GM23338 (cell line): ENCODE measurements at regions not wholly inside any gene's neighbourhood (a gene's known extent, or its start where the extent isn't known, plus 50 kb on each side); places are given as distances from the start of the nearest gene placed in this dataset.

Experiments
- ATAC-seq: fragments of 200-7000 bp; cut with Tn5 transposase; 3 replicates; pipeline ENCODE4 v1.9.1; 2020
- DNase-seq: peaks from one replicate; pipeline ENCODE4 v3.0.0-alpha.2; 2015; ENCODE audit warnings: low spot score
- H2AFZ ChIP-seq: fragments of 200-600 bp; sonication (generic); 2 replicates; pipeline ENCODE4 v1.8.0; 2016; ENCODE audit warnings: antibody characterized with exemption, mild to moderate bottlenecking, moderate library complexity
- H3F3A ChIP-seq: fragments of 200-600 bp; sonication (generic); replicated peaks from 2 replicates; pipeline ENCODE4 v1.8.0; 2017; ENCODE audit warnings: antibody characterized with exemption, mixed run types, low read depth
- H3K27ac ChIP-seq: fragments of 200-600 bp; sonication (generic); 2 replicates; pipeline ENCODE4 v1.6.1; 2016; ENCODE audit warnings: low read depth
- H3K27me3 ChIP-seq: fragments of 200-600 bp; sonication (generic); 2 replicates; pipeline ENCODE4 v1.8.0; 2016; ENCODE audit warnings: mild to moderate bottlenecking, mixed run types, moderate library complexity; ENCODE audit not compliant: insufficient read depth
- H3K36me3 ChIP-seq: fragments of 200-600 bp; sonication (generic); 2 replicates; pipeline ENCODE4 v1.8.0; 2016; ENCODE audit warnings: mild to moderate bottlenecking; ENCODE audit not compliant: insufficient read depth
- H3K4me1 ChIP-seq: fragments of 200-600 bp; sonication (generic); 2 replicates; pipeline ENCODE4 v1.8.0; 2016; ENCODE audit warnings: mild to moderate bottlenecking, moderate library complexity; ENCODE audit not compliant: insufficient read depth
- H3K4me2 ChIP-seq: fragments of 200-600 bp; sonication (generic); 2 replicates; pipeline ENCODE4 v1.7.1; 2017; ENCODE audit warnings: mixed run types
- H3K4me3 ChIP-seq: fragments of 200-600 bp; sonication (generic); 2 replicates; pipeline ENCODE4 v1.6.1; 2016; ENCODE audit warnings: mixed run types
- H3K79me2 ChIP-seq: fragments of 200-600 bp; sonication (generic); replicated peaks from 2 replicates; pipeline ENCODE4 v1.8.0; 2017; ENCODE audit warnings: mild to moderate bottlenecking; ENCODE audit not compliant: insufficient read depth
- H3K9me2 ChIP-seq: fragments of 200-600 bp; sonication (generic); 2 replicates; pipeline ENCODE4 v1.8.0; 2017; ENCODE audit not compliant: insufficient read depth
- H4K20me1 ChIP-seq: fragments of 200-600 bp; sonication (generic); replicated peaks from 2 replicates; pipeline ENCODE4 v1.8.0; 2017; ENCODE audit warnings: mild to moderate bottlenecking; ENCODE audit not compliant: insufficient read depth
- H3K27ac Mint-ChIP-seq: 2 replicates; pipeline ENCODE4 v1.8.0; 2020; ENCODE audit warnings: inconsistent platforms, mild to moderate bottlenecking, moderate library complexity, mixed read lengths
- H3K27me3 Mint-ChIP-seq: 3 replicates; pipeline ENCODE4 v1.8.0; 2022; ENCODE audit warnings: low read depth, mild to moderate bottlenecking, moderate library complexity, mixed read lengths, inconsistent platforms; ENCODE audit not compliant: insufficient read depth, poor library complexity
- H3K36me3 Mint-ChIP-seq: 3 replicates; pipeline ENCODE4 v1.8.0; 2021; ENCODE audit warnings: low read depth, mild to moderate bottlenecking, inconsistent platforms, moderate library complexity, mixed read lengths
- H3K4me1 Mint-ChIP-seq: 3 replicates; pipeline ENCODE4 v1.8.0; 2020; ENCODE audit warnings: mild to moderate bottlenecking, inconsistent platforms, mixed read lengths
- H3K4me3 Mint-ChIP-seq: 3 replicates; pipeline ENCODE4 v1.8.0; 2021; ENCODE audit warnings: moderate library complexity, mild to moderate bottlenecking, inconsistent platforms, mixed read lengths
- H3K9me3 Mint-ChIP-seq: 3 replicates; pipeline ENCODE4 v1.8.0; 2020; ENCODE audit warnings: moderate library complexity, mild to moderate bottlenecking, inconsistent platforms, mixed read lengths
- ETS1 ChIP-seq: IDR thresholded peaks from 2 replicates; pipeline ENCODE4 v1.6.1; 2016; ENCODE audit warnings: antibody characterized with exemption
- EZH2 ChIP-seq: fragments of 200-600 bp; sonication (generic); IDR thresholded peaks from one replicate; pipeline ENCODE4 v1.8.0; 2017; ENCODE audit warnings: antibody characterized with exemption, mild to moderate bottlenecking, low read depth; ENCODE audit not compliant: unreplicated experiment
- EZH2phosphoT487 ChIP-seq: fragments of 200-600 bp; sonication (generic); IDR thresholded peaks from one replicate; pipeline ENCODE4 v1.8.1; 2018; ENCODE audit warnings: antibody characterized with exemption; ENCODE audit not compliant: unreplicated experiment
- JUNB ChIP-seq: IDR thresholded peaks from one replicate; pipeline ENCODE4 v1.6.1; 2016; ENCODE audit warnings: antibody characterized with exemption; ENCODE audit not compliant: unreplicated experiment
- NANOG ChIP-seq: IDR thresholded peaks from 2 replicates; pipeline ENCODE4 v1.6.1; 2016; ENCODE audit warnings: antibody characterized with exemption, borderline replicate concordance
- POLR2AphosphoS5 ChIP-seq: IDR thresholded peaks from 2 replicates; pipeline ENCODE4 v1.6.1; 2016; ENCODE audit warnings: antibody characterized with exemption, low read depth
- REST ChIP-seq: IDR thresholded peaks from one replicate; pipeline ENCODE4 v1.6.1; 2018; ENCODE audit warnings: antibody characterized with exemption; ENCODE audit not compliant: unreplicated experiment
- STAT1 ChIP-seq: IDR thresholded peaks from one replicate; pipeline ENCODE4 v1.6.1; 2016; ENCODE audit warnings: antibody characterized with exemption; ENCODE audit not compliant: unreplicated experiment
- ZNF114 ChIP-seq: fragments of 250-450 bp; sonication (Bioruptor Pico); IDR thresholded peaks from 2 replicates; pipeline ENCODE4 v1.5.0; 2020; ENCODE audit warnings: mild to moderate bottlenecking, moderate library complexity
- ZNF331 ChIP-seq: fragments of 250-450 bp; sonication (Bioruptor Pico); IDR thresholded peaks from 2 replicates; pipeline ENCODE4 v1.5.0; 2020; ENCODE audit warnings: low read depth, mild to moderate bottlenecking, moderate library complexity
- ZNF462 ChIP-seq: fragments of 250-450 bp; sonication (Bioruptor Pico); IDR thresholded peaks from 2 replicates; pipeline ENCODE4 v1.5.0; 2020; ENCODE audit warnings: mild to moderate bottlenecking, moderate library complexity

- no peak for TF ChIP-seq ZNF331
- TF ChIP-seq JUNB = no peak
- TF ChIP-seq ZNF114 (CRISPR knock-in tag) = no peak
- TF ChIP-seq REST = no peak
Observed at GRCh38 chr1:199914546-199914945, 113.0 kb upstream of the NR5A2 start (continued).

- no peaks in the 10 kb centered on the region for H3K4me1 ChIP-seq
- H4K20me1 ChIP-seq = no peaks in the 10 kb centered on the region
- Mint-ChIP-seq H3K4me3 (no peak overlapping the region), H3K36me3 (no peaks in the 10 kb centered on the region), H3K27ac (no peak overlapping the region), H3K4me1 (no peaks in the 10 kb centered on the region; the same call in 2 of the 3 replicates), H3K27me3 (no peaks in the 10 kb centered on the region), H3K9me3 (no peaks in the 10 kb centered on the region; the same call in 2 of the 3 replicates)
- H3K79me2 ChIP-seq = no peaks in the 10 kb centered on the region
- H3K27me3 ChIP-seq = no peaks in the 10 kb centered on the region
- H3K27ac ChIP-seq = no peak overlapping the region
- no peaks in the 10 kb centered on the region for H3K9me2 ChIP-seq
- no peak overlapping the region for H3K4me3 ChIP-seq
- no peak overlapping the region; the same call in 1 of the 2 replicates for H2AFZ ChIP-seq
- DNase-seq = no peak
- H3K36me3 ChIP-seq = no peaks in the 10 kb centered on the region
- H3F3A ChIP-seq = no peaks in the 10 kb centered on the region
- ATAC-seq = no peak
- H3K4me2 ChIP-seq = no peak overlapping the region
- no peak for TF ChIP-seq ZNF462 (CRISPR knock-in tag)
- TF ChIP-seq POLR2AphosphoS5 = no peak
- TF ChIP-seq ZNF114 (CRISPR knock-in tag) = no peak
- no peak for TF ChIP-seq NANOG
- TF ChIP-seq EZH2phosphoT487 = no peak
- no peak for TF ChIP-seq STAT1
- TF ChIP-seq ETS1 = no peak
- TF ChIP-seq EZH2 = no peak
- no peak for TF ChIP-seq REST
Observed at GRCh38 chr1:199918196-199918769, 109.2 kb upstream of the NR5A2 start.
